ENCODE measurements at regions not wholly inside any gene's neighbourhood (a gene's known extent, or its start where the extent isn't known, plus 50 kb on each side); places are given as distances from the start of the nearest gene placed in this dataset.

GRCh38 chr22:27639248-27640086 lies 162.1 kb downstream of the MN1 start:
- no peak for DNase-seq (ENCODE audit: low spot score)

GRCh38 chr22:27641049-27641795 lies 160.3 kb downstream of the MN1 start:
- no peak for DNase-seq (ENCODE audit: low spot score)

GRCh38 chr22:27642104-27642800 lies 159.3 kb downstream of the MN1 start:
- no peak for DNase-seq (ENCODE audit: low spot score)

- no peak for DNase-seq (ENCODE audit: low spot score)
Observed at GRCh38 chr22:27643907-27644306, 157.6 kb downstream of the MN1 start.

- no peak for DNase-seq (ENCODE audit: low spot score)
Observed at GRCh38 chr22:27644566-27644965, 157.0 kb downstream of the MN1 start.

GRCh38 chr22:27647540-27647939 lies 154.0 kb downstream of the MN1 start:
- DNase-seq (ENCODE audit: low spot score), result no peak

GRCh38 chr22:27648074-27648473 lies 153.5 kb downstream of the MN1 start:
- DNase-seq (ENCODE audit: low spot score), result no peak

GRCh38 chr22:27648853-27649252 lies 152.7 kb downstream of the MN1 start:
- no peak for DNase-seq (ENCODE audit: low spot score)

- no peak for DNase-seq (ENCODE audit: low spot score)
Observed at GRCh38 chr22:27650572-27650971, 151.0 kb downstream of the MN1 start.

- DNase-seq (ENCODE audit: low spot score), result no peak
Observed at GRCh38 chr22:27650985-27651384, 150.6 kb downstream of the MN1 start.

GRCh38 chr22:27651486-27651885 lies 150.1 kb downstream of the MN1 start:
- DNase-seq (ENCODE audit: low spot score), result no peak

- DNase-seq (ENCODE audit: low spot score), result no peak
Observed at GRCh38 chr22:27654546-27655445, 146.8 kb downstream of the MN1 start.

GRCh38 chr22:27655582-27656185 lies 145.9 kb downstream of the MN1 start:
- DNase-seq (ENCODE audit: low spot score), result no peak

GRCh38 chr22:27656970-27657369 lies 144.6 kb downstream of the MN1 start:
- no peak for DNase-seq (ENCODE audit: low spot score)

GRCh38 chr22:27660306-27660705 lies 141.2 kb downstream of the MN1 start:
- DNase-seq (ENCODE audit: low spot score), result no peak

- DNase-seq (ENCODE audit: low spot score), result no peak
Observed at GRCh38 chr22:27662359-27663301, 138.9 kb downstream of the MN1 start.

- no peak for DNase-seq (ENCODE audit: low spot score)
Observed at GRCh38 chr22:27663812-27664211, 137.7 kb downstream of the MN1 start.

- DNase-seq (ENCODE audit: low spot score), result no peak
Observed at GRCh38 chr22:27666272-27666997, 135.1 kb downstream of the MN1 start.

Data from mesenteric fat pad (tissue), 1 donor.